Endometrium (tissue), 2 donors: ENCODE measurements at regions not wholly inside any gene's neighbourhood (a gene's known extent, or its start where the extent isn't known, plus 50 kb on each side); places are given as distances from the start of the nearest gene placed in this dataset.

ENCODE experiments used
- FAIRE-seq: peaks from 2 replicates; lab custom pipeline; 2012; peaks lifted over from hg19 to GRCh38; lab: Jason Lieb, UNC
- donor health status: control.
- donor health status: control.

- FAIRE-seq, result no peak
These were observed 642.3 kb downstream of the TBL1XR1 start for GRCh38 chr3:176554791-176555654.

- FAIRE-seq, result no peak
These were observed 643.0 kb downstream of the TBL1XR1 start for GRCh38 chr3:176554264-176554663.

- peak; percentile 29 for FAIRE-seq
These were observed 670.3 kb downstream of the TBL1XR1 start for GRCh38 chr3:176526942-176527341.

GRCh38 chr3:176526225-176526624, 671.1 kb downstream of the TBL1XR1 start:
- FAIRE-seq, result no peak

- FAIRE-seq, result no peak
These were observed 674.2 kb downstream of the TBL1XR1 start for GRCh38 chr3:176523114-176523513.

GRCh38 chr3:176522436-176522835, 674.8 kb downstream of the TBL1XR1 start:
- no peak for FAIRE-seq

GRCh38 chr3:176521531-176522175, 675.6 kb downstream of the TBL1XR1 start:
- no peak for FAIRE-seq

- FAIRE-seq, result no peak
These were observed 683.0 kb downstream of the TBL1XR1 start for GRCh38 chr3:176514297-176514696.

GRCh38 chr3:176513604-176514003, 683.7 kb downstream of the TBL1XR1 start:
- no peak for FAIRE-seq

GRCh38 chr3:176512037-176512436, 685.2 kb downstream of the TBL1XR1 start:
- no peak for FAIRE-seq

- FAIRE-seq, result no peak
These were observed 687.2 kb downstream of the TBL1XR1 start for GRCh38 chr3:176510097-176510496.

GRCh38 chr3:176505878-176506621, 691.2 kb downstream of the TBL1XR1 start:
- no peak for FAIRE-seq

- FAIRE-seq, result no peak
These were observed 706.2 kb downstream of the TBL1XR1 start for GRCh38 chr3:176491084-176491483.

GRCh38 chr3:176490357-176490756, 706.9 kb downstream of the TBL1XR1 start:
- no peak for FAIRE-seq

- no peak for FAIRE-seq
These were observed 718.0 kb downstream of the TBL1XR1 start for GRCh38 chr3:176479248-176479647.

GRCh38 chr3:176469694-176470205, 727.5 kb downstream of the TBL1XR1 start:
- no peak for FAIRE-seq

GRCh38 chr3:176463610-176464009, 733.7 kb downstream of the TBL1XR1 start:
- no peak for FAIRE-seq

GRCh38 chr3:176447369-176447768, 749.9 kb downstream of the TBL1XR1 start:
- no peak for FAIRE-seq

GRCh38 chr3:176442326-176442725, 755.0 kb downstream of the TBL1XR1 start:
- no peak for FAIRE-seq

GRCh38 chr3:176439729-176440128, 757.6 kb downstream of the TBL1XR1 start:
- FAIRE-seq, result no peak

GRCh38 chr3:176431991-176432390, 765.3 kb downstream of the TBL1XR1 start:
- FAIRE-seq, result no peak

GRCh38 chr3:176431038-176431418, 766.3 kb downstream of the TBL1XR1 start:
- FAIRE-seq, result no peak
